ENCODE measurements at regions not wholly inside any gene's neighbourhood (a gene's known extent, or its start where the extent isn't known, plus 50 kb on each side); places are given as distances from the start of the nearest gene placed in this dataset.

DNA sequence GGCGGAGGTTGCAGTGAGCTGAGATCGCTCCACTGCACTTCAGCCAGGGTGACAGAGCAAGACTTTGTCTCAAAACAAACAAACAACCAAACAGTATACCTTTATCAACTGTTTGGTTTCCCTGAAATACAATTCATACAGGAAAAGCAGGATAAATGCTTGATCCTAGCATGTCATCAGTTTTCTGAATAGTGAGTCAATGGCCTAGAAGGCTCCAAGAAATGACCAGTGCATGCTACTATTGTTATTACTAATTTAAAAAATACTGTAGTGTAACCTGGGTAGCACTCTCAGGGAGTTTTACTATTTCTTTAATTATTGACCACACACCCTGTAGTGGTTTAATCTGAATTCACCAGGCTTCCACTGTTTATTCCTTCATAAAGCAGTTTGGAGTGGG lies 101.0 kb upstream of the PTPN3 start:
- Histone ChIP-seq H2BK15ac (ENCODE audit: low read depth, low read length) (no peak overlapping the region), H2AFZ (replicated peaks; ENCODE audit: low read length, poor library complexity) (no peak overlapping the region), H3K27me3 (ENCODE audit: control insufficient read depth, insufficient read depth, low read length) (peaks cover 34% of the 10 kb centered on the region), H3K56ac (ENCODE audit: extremely low read depth, insufficient read depth, low read length) (no peak overlapping the region), H4K91ac (ENCODE audit: insufficient read depth, low read depth, low read length) (no peak overlapping the region), H4K5ac (ENCODE audit: low read depth, low read length) (no peak overlapping the region), H3K23ac (ENCODE audit: low read depth, low read length) (no peak overlapping the region), H3K4me3 (ENCODE audit: insufficient read depth, low read depth, low read length) (no peak overlapping the region), H2BK120ac (ENCODE audit: low read depth, low read length) (no peak overlapping the region), H3K14ac (replicated peaks; ENCODE audit: low read depth, low read length) (no peak overlapping the region), H2BK5ac (ENCODE audit: low read depth, low read length, poor library complexity, severe bottlenecking) (no peak overlapping the region), H3K18ac (ENCODE audit: low read depth, low read length) (no peak overlapping the region), H3K79me1 (ENCODE audit: low read depth in 1 of 2, low read length in 2 of 2) (no peaks in the 10 kb centered on the region), H4K8ac (ENCODE audit: low read depth in 2 of 2, low read length in 2 of 2) (no peak overlapping the region), H2AK9ac (replicated peaks; ENCODE audit: low read depth, low read length, poor library complexity) (no peak overlapping the region), H3K27ac (ENCODE audit: insufficient read depth, low read length) (no peak overlapping the region), H3K4me2 (ENCODE audit: low read depth, low read length) (no peak overlapping the region), H2AK5ac (ENCODE audit: low read depth, low read length) (no peak overlapping the region), H3K9ac (ENCODE audit: low read depth, low read length) (no peak overlapping the region), H3K4ac (ENCODE audit: low read depth, low read length) (no peak overlapping the region), H2BK20ac (ENCODE audit: low read depth, low read length) (no peak overlapping the region), H3K9me3 (ENCODE audit: control insufficient read depth, insufficient read depth, low read length) (peaks cover 2% of the 10 kb centered on the region; the same call in 1 of the 2 replicates), H3K36me3 (ENCODE audit: control insufficient read depth, insufficient read depth, low read length) (no peaks in the 10 kb centered on the region), H3K9me1 (ENCODE audit: insufficient read depth, low read length) (no peaks in the 10 kb centered on the region; the same call in 1 of the 2 replicates), H4K20me1 (ENCODE audit: insufficient read depth, low read length) (no peaks in the 10 kb centered on the region), H3K4me1 (ENCODE audit: control insufficient read depth, insufficient read depth, low read length) (0 out of 2 replicates have a peak, but pooled peaks cover 5% of the 10 kb centered on the region)
- dilution Hi-C loops (cut with HindIII; ENCODE audit: low sequenced_read_pairs, unreplicated experiment): no loop called here
- WGBS, 2 experiments (ENCODE audit: extremely low coverage in 2 of 2, insufficient read length in 1 of 2): no CpG with 5 or more reads among the region's 2 CpGs
- in situ Hi-C loops (cut with MboI; ENCODE audit: low sequenced_read_pairs): loop anchor here (25.0 kb wide), 1 partner anchor 563 kb away; no protein-coding TSS in a partner anchor
- intact Hi-C loops (cut with micrococcal nuclease): no loop called here
- no TSS peak for BruUV-seq (replicated peaks)
- TF ChIP-seq POLR2A (IDR thresholded peaks at IDR 0.05; ENCODE audit: low read depth, low read length): no peak
- TF ChIP-seq MAFK (IDR thresholded peaks at IDR 0.05; ENCODE audit: low read depth, low read length): no peak
- TF ChIP-seq RAD21 (IDR thresholded peaks at IDR 0.05; ENCODE audit: low read length): no peak
- TF ChIP-seq CHD1 (IDR thresholded peaks at IDR 0.05; ENCODE audit: low read depth, low read length): no peak
- TF ChIP-seq, protein P1, sequence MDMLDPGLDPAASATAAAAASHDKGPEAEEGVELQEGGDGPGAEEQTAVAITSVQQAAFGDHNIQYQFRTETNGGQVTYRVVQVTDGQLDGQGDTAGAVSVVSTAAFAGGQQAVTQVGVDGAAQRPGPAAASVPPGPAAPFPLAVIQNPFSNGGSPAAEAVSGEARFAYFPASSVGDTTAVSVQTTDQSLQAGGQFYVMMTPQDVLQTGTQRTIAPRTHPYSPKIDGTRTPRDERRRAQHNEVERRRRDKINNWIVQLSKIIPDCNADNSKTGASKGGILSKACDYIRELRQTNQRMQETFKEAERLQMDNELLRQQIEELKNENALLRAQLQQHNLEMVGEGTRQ (IDR thresholded peaks at IDR 0.05; ENCODE audit: low read depth, low read length): no peak
- TF ChIP-seq BHLHE40 (IDR thresholded peaks at IDR 0.05; ENCODE audit: low read depth, low read length): no peak
- no peak for TF ChIP-seq RFX5 (IDR thresholded peaks at IDR 0.05; ENCODE audit: low read depth, low read length)
- TF ChIP-seq, protein P2, sequence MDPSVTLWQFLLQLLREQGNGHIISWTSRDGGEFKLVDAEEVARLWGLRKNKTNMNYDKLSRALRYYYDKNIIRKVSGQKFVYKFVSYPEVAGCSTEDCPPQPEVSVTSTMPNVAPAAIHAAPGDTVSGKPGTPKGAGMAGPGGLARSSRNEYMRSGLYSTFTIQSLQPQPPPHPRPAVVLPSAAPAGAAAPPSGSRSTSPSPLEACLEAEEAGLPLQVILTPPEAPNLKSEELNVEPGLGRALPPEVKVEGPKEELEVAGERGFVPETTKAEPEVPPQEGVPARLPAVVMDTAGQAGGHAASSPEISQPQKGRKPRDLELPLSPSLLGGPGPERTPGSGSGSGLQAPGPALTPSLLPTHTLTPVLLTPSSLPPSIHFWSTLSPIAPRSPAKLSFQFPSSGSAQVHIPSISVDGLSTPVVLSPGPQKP (IDR thresholded peaks at IDR 0.05; ENCODE audit: borderline replicate concordance, low read depth, low read length): no peak
- no peak for TF ChIP-seq CEBPB (IDR thresholded peaks at IDR 0.05; ENCODE audit: low read depth, low read length)
- TF ChIP-seq, protein P3, sequence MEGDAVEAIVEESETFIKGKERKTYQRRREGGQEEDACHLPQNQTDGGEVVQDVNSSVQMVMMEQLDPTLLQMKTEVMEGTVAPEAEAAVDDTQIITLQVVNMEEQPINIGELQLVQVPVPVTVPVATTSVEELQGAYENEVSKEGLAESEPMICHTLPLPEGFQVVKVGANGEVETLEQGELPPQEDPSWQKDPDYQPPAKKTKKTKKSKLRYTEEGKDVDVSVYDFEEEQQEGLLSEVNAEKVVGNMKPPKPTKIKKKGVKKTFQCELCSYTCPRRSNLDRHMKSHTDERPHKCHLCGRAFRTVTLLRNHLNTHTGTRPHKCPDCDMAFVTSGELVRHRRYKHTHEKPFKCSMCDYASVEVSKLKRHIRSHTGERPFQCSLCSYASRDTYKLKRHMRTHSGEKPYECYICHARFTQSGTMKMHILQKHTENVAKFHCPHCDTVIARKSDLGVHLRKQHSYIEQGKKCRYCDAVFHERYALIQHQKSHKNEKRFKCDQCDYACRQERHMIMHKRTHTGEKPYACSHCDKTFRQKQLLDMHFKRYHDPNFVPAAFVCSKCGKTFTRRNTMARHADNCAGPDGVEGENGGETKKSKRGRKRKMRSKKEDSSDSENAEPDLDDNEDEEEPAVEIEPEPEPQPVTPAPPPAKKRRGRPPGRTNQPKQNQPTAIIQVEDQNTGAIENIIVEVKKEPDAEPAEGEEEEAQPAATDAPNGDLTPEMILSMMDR (conservative IDR thresholded peaks at IDR 0.05; ENCODE audit: low read depth, low read length): no peak
- DNase-seq: no peak
- CTCF ChIA-PET: no interaction called here
- POLR2A ChIA-PET (ENCODE audit: unreplicated experiment): no interaction called here
- ATAC-seq (ENCODE audit: low read depth): no peak

Measured in IMR-90 (cell line).